Fibroblast of peridontal ligament (primary cell): ENCODE measurements at regions not wholly inside any gene's neighbourhood (a gene's known extent, or its start where the extent isn't known, plus 50 kb on each side); places are given as distances from the start of the nearest gene placed in this dataset.

Source experiments
- DNase-seq: peaks from one replicate; pipeline ENCODE4 v3.0.0-alpha.2; 2010; ENCODE audit errors: extremely low read depth

GRCh38 chr1:240029418-240029817 lies 62.3 kb upstream of the FMN2 start:
- peak; percentile 63 for DNase-seq

- peak; percentile 59 for DNase-seq
Measured at GRCh38 chr1:240030236-240030635, 61.4 kb upstream of the FMN2 start.

GRCh38 chr1:240031009-240031408 lies 60.7 kb upstream of the FMN2 start:
- peak; percentile 95 for DNase-seq

GRCh38 chr1:240031414-240031813 lies 60.3 kb upstream of the FMN2 start:
- DNase-seq = peak; percentile 73

- DNase-seq = no peak
Measured at GRCh38 chr1:240033406-240033805, 58.3 kb upstream of the FMN2 start.

- no peak for DNase-seq
Measured at GRCh38 chr1:240036526-240036925, 55.2 kb upstream of the FMN2 start.
